ENCODE measurements at regions not wholly inside any gene's neighbourhood (a gene's known extent, or its start where the extent isn't known, plus 50 kb on each side); places are given as distances from the start of the nearest gene placed in this dataset.

- H3K36me3 ChIP-seq = no peaks in the 10 kb centered on the region
- H3K27ac ChIP-seq = no peak overlapping the region
- no peak for DNase-seq
- WGBS, 5 donors = 81 to 87% (median 82%) methylated on average over 4 of the region's 4 CpGs
- H3K4me3 ChIP-seq = no peak overlapping the region
- no peaks in the 10 kb centered on the region for H3K27me3 ChIP-seq
- intact Hi-C loops (cut with DNase I; ENCODE audit: low total_unique reads) = no loop called here
- TF ChIP-seq CTCF (IDR thresholded peaks at IDR 0.05) (no peak), POLR2A (IDR thresholded peaks at IDR 0.05) (no peak), POLR2AphosphoS5 (IDR thresholded peaks at IDR 0.05) (no peak), EP300 (IDR thresholded peaks at IDR 0.05) (no peak)
- H3K9me3 ChIP-seq = no peaks in the 10 kb centered on the region
- H3K4me1 ChIP-seq = no peaks in the 10 kb centered on the region
Observed at GRCh38 chr6:19013026-19013705, 626.0 kb downstream of the RNF144B start.

GRCh38 chr6:19024737-19025136, 637.6 kb downstream of the RNF144B start:
- Histone ChIP-seq H3K36me3 (no peaks in the 10 kb centered on the region), H3K27ac (no peak overlapping the region), H3K9me3 (no peaks in the 10 kb centered on the region), H3K4me3 (no peak overlapping the region), H3K27me3 (no peaks in the 10 kb centered on the region), H3K4me1 (peaks cover 0 to 5% (median 0%) of the 10 kb centered on the region in 4 donors)
- intact Hi-C loops (cut with DNase I; ENCODE audit: low total_unique reads) = no loop called here
- peak in 1 of 2 donors; percentile 66 for DNase-seq
- peak in 5 of 7 experiments; percentile 11 to 40 (median 18) for TF ChIP-seq CTCF (IDR thresholded peaks at IDR 0.05)
- TF ChIP-seq EP300 (IDR thresholded peaks at IDR 0.05) = no peak
- no peak for TF ChIP-seq POLR2AphosphoS5 (IDR thresholded peaks at IDR 0.05)
- no peak for TF ChIP-seq POLR2A (IDR thresholded peaks at IDR 0.05)
- 21 to 33% (median 30%) methylated on average over 4 of the region's 4 CpGs for WGBS, 5 donors

DNA sequence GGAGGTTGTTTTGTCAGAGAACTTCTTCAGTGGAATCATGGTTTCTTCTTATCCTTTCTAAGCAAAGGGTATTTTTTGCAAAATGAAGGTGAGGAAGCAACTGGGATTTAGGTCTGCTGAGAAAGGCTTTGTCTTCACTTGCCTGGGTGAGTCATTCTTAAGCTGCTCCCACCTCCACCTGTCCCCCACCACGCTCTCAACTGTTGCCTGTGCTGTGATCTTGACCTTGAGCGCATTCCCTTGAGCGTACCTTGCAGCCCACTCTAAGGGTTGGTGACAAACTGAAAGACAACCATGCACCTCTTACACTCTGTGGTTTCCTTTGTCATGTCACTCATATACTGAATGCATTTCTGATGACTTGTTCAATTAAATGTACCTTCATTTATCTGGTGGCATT, 641.1 kb downstream of the RNF144B start:
- no peaks in the 10 kb centered on the region for H3K9me3 ChIP-seq
- H3K27me3 ChIP-seq = no peaks in the 10 kb centered on the region
- H3K27ac ChIP-seq = no peak overlapping the region
- no peak overlapping the region for H3K4me3 ChIP-seq
- 64 to 82% (median 79%) methylated on average over 3 of the region's 3 CpGs for WGBS, 5 donors
- TF ChIP-seq POLR2AphosphoS5 (IDR thresholded peaks at IDR 0.05) = no peak
- no peak for TF ChIP-seq POLR2A (IDR thresholded peaks at IDR 0.05)
- no peak for TF ChIP-seq CTCF (IDR thresholded peaks at IDR 0.05)
- TF ChIP-seq EP300 (IDR thresholded peaks at IDR 0.05) = no peak
- peaks cover 0 to 15% (median 7%) of the 10 kb centered on the region in 4 donors for H3K4me1 ChIP-seq
- intact Hi-C loops (cut with DNase I; ENCODE audit: low total_unique reads) = no loop called here
- DNase-seq = no peak
- no peaks in the 10 kb centered on the region for H3K36me3 ChIP-seq

DNA sequence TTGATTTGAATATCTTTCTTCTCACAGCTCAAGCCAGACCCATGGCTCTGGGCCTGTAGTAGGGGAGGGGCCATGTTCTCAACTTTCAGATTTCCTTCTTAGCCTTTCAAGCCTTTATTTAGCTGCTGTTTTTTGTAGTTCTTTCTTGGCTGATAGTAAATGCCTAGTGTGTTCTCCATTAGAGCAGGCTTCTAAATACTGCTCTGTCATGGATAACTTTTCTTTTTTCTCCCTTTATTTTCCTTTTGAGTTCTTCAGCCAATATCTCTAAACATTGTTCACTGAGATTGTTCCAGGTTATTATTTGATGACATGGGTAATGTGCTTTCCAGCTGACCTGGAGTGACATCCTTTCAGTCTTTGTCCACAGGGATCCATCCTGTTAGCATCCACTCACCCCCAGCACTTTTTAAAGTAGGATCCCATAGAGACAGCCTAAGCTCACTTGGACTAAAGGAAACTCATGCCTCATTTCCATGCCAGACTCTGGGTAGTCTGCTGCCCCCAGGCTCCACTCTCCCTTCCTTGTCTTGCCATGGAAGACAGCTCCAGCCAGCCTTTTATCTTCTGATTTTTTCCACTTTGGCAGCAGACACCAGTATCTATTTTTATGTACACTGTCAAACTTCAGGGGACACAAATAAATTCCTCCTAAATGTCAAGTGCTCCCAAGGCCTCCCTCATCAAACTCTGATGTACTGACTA, 645.6 kb downstream of the RNF144B start:
- intact Hi-C loops (cut with DNase I; ENCODE audit: low total_unique reads) = no loop called here
- no peaks in the 10 kb centered on the region for H3K9me3 ChIP-seq
- no peaks in the 10 kb centered on the region for H3K27me3 ChIP-seq
- no peaks in the 10 kb centered on the region for H3K36me3 ChIP-seq
- H3K4me1 ChIP-seq = peaks cover 5 to 40% (median 23%) of the 10 kb centered on the region in 4 donors
- DNase-seq = peak in 1 of 2 donors; percentile 57
- no peak overlapping the region for H3K4me3 ChIP-seq
- H3K27ac ChIP-seq = peak overlapping the region in 3 of 5 donors; percentile 19 to 49 (median 49)
- TF ChIP-seq EP300 (IDR thresholded peaks at IDR 0.05) = no peak
- no peak for TF ChIP-seq CTCF (IDR thresholded peaks at IDR 0.05)
- no peak for TF ChIP-seq POLR2AphosphoS5 (IDR thresholded peaks at IDR 0.05)
- no peak for TF ChIP-seq POLR2A (IDR thresholded peaks at IDR 0.05)
